C4-2B (cell line): ENCODE measurements at regions not wholly inside any gene's neighbourhood (a gene's known extent, or its start where the extent isn't known, plus 50 kb on each side); places are given as distances from the start of the nearest gene placed in this dataset.
A peak's percentile ranks its signal among the peaks of the same experiment; 100 is the strongest.

ENCODE experiments used
- H3K27ac ChIP-seq: fragments of 450-650 bp; 2 replicates; pipeline ENCODE4 v1.5.1; 2017
- ZFX ChIP-seq: fragments of 450-650 bp; IDR thresholded peaks from 2 replicates; pipeline ENCODE4 v1.6.1; 2017
- TF ChIP-seq, protein P1 (sequence below): fragments of 450-650 bp; conservative IDR thresholded peaks from 2 replicates; pipeline ENCODE4 v1.5.1; 2017; ENCODE audit warnings: mild to moderate bottlenecking

DNA sequence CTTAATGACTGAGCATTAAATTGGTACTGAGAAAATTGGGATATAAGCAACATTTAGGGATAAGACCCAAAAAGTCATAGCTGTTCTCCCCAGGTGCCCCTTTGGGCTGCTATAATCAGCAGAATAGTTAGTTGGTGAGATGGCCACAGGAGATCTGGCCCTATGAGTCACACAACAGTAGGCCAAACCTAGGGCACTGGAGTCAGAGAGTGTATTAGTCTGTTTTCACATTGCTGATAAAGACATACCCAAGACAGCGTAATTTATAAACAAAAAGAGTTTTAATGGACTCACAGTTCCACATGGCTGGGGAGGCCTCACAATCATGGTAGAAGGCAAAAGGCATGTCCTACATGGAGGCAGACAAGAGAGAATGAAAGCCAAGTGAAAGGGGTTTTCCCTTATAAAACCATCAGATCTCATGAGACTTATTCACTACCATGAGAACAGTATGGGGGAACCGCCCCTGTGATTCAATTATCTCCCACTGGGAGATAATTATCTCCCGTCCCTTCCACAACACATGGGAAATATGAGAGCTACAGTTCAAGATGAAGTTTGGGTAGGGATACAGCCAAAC, 338.3 kb upstream of the NR3C2 start:
- no peak overlapping the region for H3K27ac ChIP-seq
- TF ChIP-seq, protein P1, sequence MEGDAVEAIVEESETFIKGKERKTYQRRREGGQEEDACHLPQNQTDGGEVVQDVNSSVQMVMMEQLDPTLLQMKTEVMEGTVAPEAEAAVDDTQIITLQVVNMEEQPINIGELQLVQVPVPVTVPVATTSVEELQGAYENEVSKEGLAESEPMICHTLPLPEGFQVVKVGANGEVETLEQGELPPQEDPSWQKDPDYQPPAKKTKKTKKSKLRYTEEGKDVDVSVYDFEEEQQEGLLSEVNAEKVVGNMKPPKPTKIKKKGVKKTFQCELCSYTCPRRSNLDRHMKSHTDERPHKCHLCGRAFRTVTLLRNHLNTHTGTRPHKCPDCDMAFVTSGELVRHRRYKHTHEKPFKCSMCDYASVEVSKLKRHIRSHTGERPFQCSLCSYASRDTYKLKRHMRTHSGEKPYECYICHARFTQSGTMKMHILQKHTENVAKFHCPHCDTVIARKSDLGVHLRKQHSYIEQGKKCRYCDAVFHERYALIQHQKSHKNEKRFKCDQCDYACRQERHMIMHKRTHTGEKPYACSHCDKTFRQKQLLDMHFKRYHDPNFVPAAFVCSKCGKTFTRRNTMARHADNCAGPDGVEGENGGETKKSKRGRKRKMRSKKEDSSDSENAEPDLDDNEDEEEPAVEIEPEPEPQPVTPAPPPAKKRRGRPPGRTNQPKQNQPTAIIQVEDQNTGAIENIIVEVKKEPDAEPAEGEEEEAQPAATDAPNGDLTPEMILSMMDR = no peak
- TF ChIP-seq ZFX = no peak

DNA sequence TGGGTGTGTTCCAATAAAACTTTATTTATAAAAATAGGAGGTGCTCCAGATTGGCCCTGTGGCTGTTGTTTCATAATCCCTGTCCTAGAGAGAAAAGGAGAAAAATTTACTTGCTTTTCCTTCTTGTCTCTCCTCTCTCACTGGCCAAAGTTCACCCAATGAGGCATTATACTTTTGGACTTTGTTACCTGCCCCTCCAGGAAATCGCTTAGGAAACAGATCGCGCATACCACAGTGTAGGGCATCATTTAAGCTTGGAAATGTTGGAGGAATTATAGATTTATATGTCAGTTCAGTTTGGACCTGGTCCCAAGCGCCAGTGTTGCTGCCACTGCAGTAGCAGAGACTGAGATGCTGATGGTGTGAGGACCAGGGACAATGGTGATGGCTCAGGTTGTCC, 337.6 kb upstream of the NR3C2 start:
- H3K27ac ChIP-seq = no peak overlapping the region
- TF ChIP-seq, protein P1 = no peak
- TF ChIP-seq ZFX = no peak

DNA sequence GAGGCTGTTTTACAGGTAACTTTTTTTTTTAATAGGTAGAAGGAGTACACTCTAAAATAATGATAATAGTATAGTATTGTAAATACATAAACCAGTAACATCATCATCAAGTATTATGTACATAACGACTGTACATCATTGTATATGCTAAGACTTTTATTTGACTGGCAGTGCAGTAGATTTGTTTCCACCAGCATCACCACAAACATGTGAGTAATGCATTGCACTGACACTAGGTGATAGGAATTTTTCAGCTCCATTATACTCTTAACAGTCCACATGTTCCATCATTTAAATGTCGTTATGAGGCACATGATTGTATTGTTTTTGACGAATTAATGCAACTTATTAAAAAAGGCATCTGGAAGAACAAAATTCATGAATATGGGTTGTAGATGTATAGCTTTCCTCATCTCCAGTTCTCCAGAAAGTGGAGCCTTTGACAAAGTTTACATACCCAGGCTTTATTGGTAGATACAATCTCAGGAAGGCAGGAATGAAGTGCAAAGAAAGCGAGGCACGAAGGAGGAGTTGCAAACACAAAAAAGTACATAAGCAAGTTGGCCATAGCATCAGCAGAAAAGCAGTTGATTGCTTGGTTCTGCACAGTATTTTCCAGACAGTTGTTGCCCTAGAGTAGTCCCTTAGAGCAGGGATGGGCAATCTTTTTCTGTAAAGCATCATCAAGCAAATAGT, 336.9 kb upstream of the NR3C2 start:
- H3K27ac ChIP-seq = no peak overlapping the region
- TF ChIP-seq, protein P1 = peak; percentile 19; the same call in 1 of the 2 replicates
- TF ChIP-seq ZFX = no peak

DNA sequence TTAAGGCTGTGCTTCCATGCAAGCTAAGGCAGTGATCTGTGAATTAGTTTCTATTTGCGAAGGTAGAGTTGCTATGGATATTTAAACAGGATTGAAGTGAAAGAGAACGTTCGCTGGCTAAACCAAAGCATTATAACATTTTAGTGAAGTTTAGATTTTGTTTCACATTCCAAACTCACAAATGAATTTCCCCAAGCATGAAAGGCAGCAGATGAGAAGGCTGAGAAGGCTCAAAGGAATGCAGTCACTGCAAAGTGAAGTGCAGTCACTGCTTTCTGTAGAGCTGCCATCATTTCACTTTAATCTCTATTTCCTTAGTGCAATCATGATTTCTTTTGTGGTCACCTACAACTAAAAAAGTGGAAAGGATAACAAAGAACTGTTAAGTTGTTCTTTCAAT, 334.7 kb upstream of the NR3C2 start:
- H3K27ac ChIP-seq = no peak overlapping the region
- TF ChIP-seq ZFX = no peak
- TF ChIP-seq, protein P1 = no peak

DNA sequence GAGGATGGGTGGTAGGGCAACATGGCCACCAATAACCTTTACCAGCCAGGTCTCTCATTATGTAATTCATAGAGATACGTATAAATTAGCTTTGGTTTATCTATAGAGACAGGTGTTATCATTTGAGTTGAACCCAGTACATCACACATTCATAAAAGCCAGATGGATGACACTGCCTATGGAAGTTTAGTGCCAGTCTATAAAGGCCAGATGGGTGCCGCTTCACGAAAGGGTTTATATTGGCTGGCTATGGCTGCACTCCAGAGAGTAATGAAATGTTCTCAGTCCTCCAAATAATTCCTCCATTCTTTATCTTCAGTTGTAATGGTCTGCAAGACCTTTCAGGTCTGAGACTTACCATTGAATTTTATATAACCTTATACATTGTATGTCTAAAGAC, 331.9 kb upstream of the NR3C2 start:
- H3K27ac ChIP-seq = no peak overlapping the region
- no peak for TF ChIP-seq ZFX
- TF ChIP-seq, protein P1 = no peak

DNA sequence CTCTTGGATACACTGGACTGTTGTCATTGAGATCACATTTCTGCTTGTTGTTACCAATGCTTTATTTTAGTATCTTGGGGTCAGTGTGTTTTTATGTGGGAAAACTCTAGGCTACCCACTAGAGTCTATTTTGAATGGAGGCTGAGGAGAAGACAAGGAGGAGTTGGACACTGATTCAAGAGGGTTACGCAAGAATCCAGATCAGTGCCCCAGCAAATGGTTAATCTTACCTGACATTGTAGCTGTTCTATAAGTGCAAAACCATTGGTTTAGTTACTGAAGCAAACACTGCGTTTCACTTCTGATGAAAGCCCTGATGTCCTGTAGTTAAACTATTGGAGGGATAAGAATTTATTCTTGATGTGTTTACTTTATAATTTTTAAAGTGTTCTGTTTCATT, 331.1 kb upstream of the NR3C2 start:
- H3K27ac ChIP-seq = no peak overlapping the region
- no peak for TF ChIP-seq ZFX
- TF ChIP-seq, protein P1 = no peak

DNA sequence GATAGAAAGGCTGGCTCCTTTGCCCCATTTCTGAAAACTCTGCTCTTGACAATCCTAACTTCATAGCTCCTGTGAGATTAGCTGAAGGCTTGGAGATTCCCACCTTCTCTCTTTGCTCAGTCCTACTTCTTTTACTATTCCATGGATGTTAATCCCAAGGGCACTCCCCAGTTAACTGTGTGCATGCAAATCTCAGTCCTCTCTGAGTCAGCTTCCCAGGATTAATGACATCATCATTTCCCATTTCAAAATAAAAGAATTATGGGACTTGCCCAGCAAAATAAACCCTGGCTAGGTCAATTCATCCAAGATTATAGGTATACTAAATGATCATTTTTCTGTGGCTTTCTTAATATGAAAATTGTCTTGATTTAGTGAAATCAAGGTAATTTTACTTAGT, 328.6 kb upstream of the NR3C2 start:
- no peak overlapping the region for H3K27ac ChIP-seq
- TF ChIP-seq, protein P1 = no peak
- no peak for TF ChIP-seq ZFX
